Stomach (tissue), 8 donors: ENCODE measurements at regions not wholly inside any gene's neighbourhood (a gene's known extent, or its start where the extent isn't known, plus 50 kb on each side); places are given as distances from the start of the nearest gene placed in this dataset.

Experiments used
- DNase-seq, 2 donors: peaks; one replicate each; pipeline versions ENCODE4 v3.0.0 to v3.0.0-alpha.2; 2013 to 2019
- H3K27ac ChIP-seq, 5 donors: fragments of 200-600 bp in 4 of 5; sonication (generic) in 4 of 5; one replicate each; pipeline ENCODE4 v1.5.1; 2013 to 2019; ENCODE audit warnings: mild to moderate bottlenecking in 1 of 5, moderate library complexity in 1 of 5
- H3K27me3 ChIP-seq, 3 donors: fragments of 200-600 bp; sonication (generic); one replicate each; pipeline ENCODE4 v1.5.1; 2017 to 2019; ENCODE audit warnings: mixed run types in 1 of 3
- H3K36me3 ChIP-seq, 4 donors: fragments of 200-600 bp; sonication (generic); 1 replicate in 3 of 4; 2 replicates in 1 of 4; pipeline ENCODE4 v1.5.1; 2016 to 2019
- H3K4me1 ChIP-seq, 4 donors: fragments of 200-600 bp; sonication (generic); one replicate each; pipeline ENCODE4 v1.5.1; 2016 to 2019
- H3K4me3 ChIP-seq, 4 donors: fragments of 200-600 bp; sonication (generic) in 3 of 4; one replicate each; pipeline ENCODE4 v1.5.1; 2016 to 2019; ENCODE audit warnings: mild to moderate bottlenecking in 1 of 4
- H3K9me3 ChIP-seq, 4 donors: fragments of 200-600 bp; sonication (generic); one replicate each; pipeline ENCODE4 v1.5.1; 2016 to 2019
- CTCF ChIP-seq, 7 experiments: fragments of 450-650 bp in 4 of 7; fragments of 200-600 bp in 3 of 7; sonication (generic) in 3 of 7; IDR thresholded peaks; one replicate each; pipeline ENCODE4 v1.5.1; 2016 to 2019; ENCODE audit warnings: antibody characterized with exemption in 7 of 7, control low read depth in 2 of 7, mild to moderate bottlenecking in 1 of 7
- EP300 ChIP-seq: sonication (generic); formaldehyde crosslinking; IDR thresholded peaks from one replicate; pipeline ENCODE4 v1.6.1; 2017; ENCODE audit warnings: antibody characterized with exemption
- POLR2A ChIP-seq, 4 donors: fragments of 450-650 bp; IDR thresholded peaks; one replicate each; pipeline ENCODE4 v1.6.1; 2016; ENCODE audit warnings: antibody characterized with exemption in 4 of 4, control low read depth in 2 of 4, mild to moderate bottlenecking in 1 of 4, moderate library complexity in 1 of 4
- POLR2AphosphoS5 ChIP-seq, 3 donors: sonication (generic); formaldehyde crosslinking; IDR thresholded peaks; one replicate each; pipeline ENCODE4 v1.6.1; 2016; ENCODE audit warnings: antibody characterized with exemption in 3 of 3
- WGBS, 5 donors: extraction: QIAGEN DNeasy Blood & Tissue Kit in 3 of 5; methylation state at CpG; one replicate each; pipeline versions ENCODE4 v1.1.5 to v1.1.7; 2013 to 2018; 5-methylcytosine and 5-hydroxymethylcytosine counted together
- intact Hi-C: fragments of 100-400 bp; cut with DNase I; formaldehyde crosslinking; loops from one replicate; pipeline ENCODE4 v1.15.1; 2023; ENCODE audit warnings: low total_unique reads
- donor health status: healthy with polysubstance abuse.
- donor health status: Bipolar disorder and iron deficiency.
- donor health status: healthy.

- no peaks in the 10 kb centered on the region for H3K9me3 ChIP-seq
- H3K4me1 ChIP-seq: no peaks in the 10 kb centered on the region
- intact Hi-C loops: no loop called here
- TF ChIP-seq EP300 (no peak), CTCF (IDR thresholded peaks at IDR 0.05) (no peak), POLR2A (IDR thresholded peaks at IDR 0.05) (no peak), POLR2AphosphoS5 (IDR thresholded peaks at IDR 0.05) (no peak)
- H3K36me3 ChIP-seq: no peaks in the 10 kb centered on the region
- H3K4me3 ChIP-seq: no peak overlapping the region
- H3K27ac ChIP-seq: no peak overlapping the region
- 85 to 95% (median 92%) methylated on average over 2 of the region's 2 CpGs for WGBS, 5 donors
- H3K27me3 ChIP-seq: no peaks in the 10 kb centered on the region
- no peak for DNase-seq
Measured at GRCh38 chr6:140475086-140475485, 1100.6 kb upstream of the CITED2 start.

GRCh38 chr6:140464720-140465119 lies 1090.3 kb upstream of the CITED2 start:
- intact Hi-C loops: no loop called here
- H3K27ac ChIP-seq: peak overlapping the region in 1 of 5 donors; percentile 82
- no peak for DNase-seq
- no peak overlapping the region for H3K4me3 ChIP-seq
- no peaks in the 10 kb centered on the region for H3K36me3 ChIP-seq
- peaks cover 8 to 26% (median 14%) of the 10 kb centered on the region in 4 donors for H3K4me1 ChIP-seq
- TF ChIP-seq CTCF (IDR thresholded peaks at IDR 0.05) (no peak), POLR2AphosphoS5 (IDR thresholded peaks at IDR 0.05) (no peak)
- WGBS, 5 donors: 43 to 75% (median 60%) methylated on average over 3 of the region's 3 CpGs
- no peaks in the 10 kb centered on the region for H3K27me3 ChIP-seq
- H3K9me3 ChIP-seq: no peaks in the 10 kb centered on the region

- Histone ChIP-seq H3K27ac (peak overlapping the region in 4 of 5 donors; percentile 59 to 82 (median 80)), H3K9me3 (no peaks in the 10 kb centered on the region)
- WGBS, 5 donors: 60 to 67% (median 65%) methylated on average over 2 of the region's 2 CpGs
Measured at GRCh38 chr6:140463312-140463710, 1088.9 kb upstream of the CITED2 start.

GRCh38 chr6:140462453-140463311 lies 1088.2 kb upstream of the CITED2 start:
- TF ChIP-seq POLR2A (IDR thresholded peaks at IDR 0.05): no peak
- TF ChIP-seq POLR2AphosphoS5 (IDR thresholded peaks at IDR 0.05): no peak
- no peak for TF ChIP-seq CTCF (IDR thresholded peaks at IDR 0.05)
- no peak for TF ChIP-seq EP300
- H3K9me3 ChIP-seq: no peaks in the 10 kb centered on the region
- H3K4me1 ChIP-seq: peaks cover 8 to 26% (median 14%) of the 10 kb centered on the region in 4 donors
- 19 to 24% (median 22%) methylated on average over 3 of the region's 3 CpGs for WGBS, 5 donors
- peak in 1 of 2 donors; percentile 79 for DNase-seq
- no peaks in the 10 kb centered on the region for H3K36me3 ChIP-seq
- intact Hi-C loops: no loop called here
- no peaks in the 10 kb centered on the region for H3K27me3 ChIP-seq
- H3K27ac ChIP-seq: peak overlapping the region; percentile 8 to 82 (median 79)
- no peak overlapping the region for H3K4me3 ChIP-seq

More at GRCh38 chr6:140463312-140463710, 1088.9 kb upstream of the CITED2 start:
- Histone ChIP-seq H3K36me3 (no peaks in the 10 kb centered on the region), H3K4me3 (no peak overlapping the region), H3K4me1 (peaks cover 8 to 26% (median 14%) of the 10 kb centered on the region in 4 donors), H3K27me3 (no peaks in the 10 kb centered on the region)
- TF ChIP-seq EP300 (no peak), POLR2A (IDR thresholded peaks at IDR 0.05) (no peak), POLR2AphosphoS5 (IDR thresholded peaks at IDR 0.05) (no peak), CTCF (IDR thresholded peaks at IDR 0.05) (no peak)
- DNase-seq: no peak
- intact Hi-C loops: no loop called here
